OCI-LY1 (cell line): ENCODE measurements at regions not wholly inside any gene's neighbourhood (a gene's known extent, or its start where the extent isn't known, plus 50 kb on each side); places are given as distances from the start of the nearest gene placed in this dataset.

Source experiments
- CTCF ChIP-seq: fragments of 200-600 bp; sonication (generic), shearing (Covaris generic); IDR thresholded peaks from 2 replicates; pipeline ENCODE4 v1.5.1; 2017; ENCODE audit warnings: mild to moderate bottlenecking, antibody characterized with exemption, low read length, moderate library complexity, mixed read lengths
- EZH2 ChIP-seq: fragments of 200-600 bp; sonication (generic), shearing (Covaris generic); IDR thresholded peaks from 2 replicates; pipeline ENCODE4 v1.8.0; 2017; ENCODE audit warnings: borderline replicate concordance, mixed run types, mild to moderate bottlenecking, antibody characterized with exemption, low read length, moderate library complexity, mixed read lengths

- TF ChIP-seq EZH2 (no peak), CTCF (no peak)
Observed at GRCh38 chr11:91792779-91793262, 431.8 kb upstream of the FAT3 start.
